Adipocyte (in vitro differentiated cells): ENCODE measurements at regions not wholly inside any gene's neighbourhood (a gene's known extent, or its start where the extent isn't known, plus 50 kb on each side); places are given as distances from the start of the nearest gene placed in this dataset.

Experiments used
- DNase-seq: peaks from one replicate; pipeline ENCODE4 v3.0.0-alpha.2; 2015; ENCODE audit warnings: low read depth
- H3K27me3 ChIP-seq: replicated peaks from 2 replicates; pipeline ENCODE4 v1.7.0; 2013; ENCODE audit warnings: mild to moderate bottlenecking, low read length, moderate library complexity; ENCODE audit not compliant: control insufficient read depth, insufficient read depth
- H3K36me3 ChIP-seq: 2 replicates; pipeline ENCODE4 v1.7.0; 2013; ENCODE audit warnings: low read length, mild to moderate bottlenecking, moderate library complexity; ENCODE audit not compliant: control insufficient read depth, insufficient read depth, severe bottlenecking
- H3K4me1 ChIP-seq: 2 replicates; pipeline ENCODE4 v1.7.0; 2013; ENCODE audit warnings: mild to moderate bottlenecking, low read length, moderate library complexity; ENCODE audit not compliant: control insufficient read depth, insufficient read depth
- H3K4me3 ChIP-seq: 2 replicates; pipeline ENCODE4 v1.7.0; 2013; ENCODE audit warnings: mild to moderate bottlenecking, low read length, moderate library complexity
- H3K9ac ChIP-seq: 2 replicates; pipeline ENCODE4 v1.7.0; 2013; ENCODE audit warnings: mild to moderate bottlenecking, low read length, moderate library complexity
- H3K9me3 ChIP-seq: 2 replicates; pipeline ENCODE4 v1.7.0; 2013; ENCODE audit warnings: mild to moderate bottlenecking, low read length, moderate library complexity; ENCODE audit not compliant: control insufficient read depth

DNA sequence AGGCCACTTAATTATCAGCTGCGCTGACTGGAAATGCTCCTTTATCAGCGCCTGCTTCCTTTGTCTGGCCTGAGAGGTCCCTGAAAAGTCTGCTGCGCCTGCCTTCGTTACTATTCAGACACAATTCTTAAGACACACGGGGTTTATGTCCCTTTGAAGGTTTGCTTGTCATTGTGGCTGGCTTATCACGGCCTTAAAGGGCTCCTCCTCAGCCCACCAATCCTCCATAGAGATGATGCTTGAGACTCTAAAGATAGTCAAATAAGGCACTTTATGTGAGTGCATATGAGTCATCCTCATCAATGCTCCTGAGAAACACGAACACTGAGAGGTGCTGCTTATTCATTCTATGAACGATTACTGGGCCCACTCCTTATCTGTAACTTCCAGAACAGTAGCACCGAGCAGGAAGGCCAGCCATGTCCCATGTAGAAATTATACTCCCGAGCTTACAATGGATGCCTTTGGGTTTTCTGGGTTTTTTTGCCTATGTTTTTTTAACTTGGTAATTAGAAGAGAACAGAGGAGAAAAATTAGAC, 1268.2 kb upstream of the TMEM132C start:
- DNase-seq = no peak
- Histone ChIP-seq H3K9me3 (no peaks in the 10 kb centered on the region), H3K36me3 (no peaks in the 10 kb centered on the region)

DNA sequence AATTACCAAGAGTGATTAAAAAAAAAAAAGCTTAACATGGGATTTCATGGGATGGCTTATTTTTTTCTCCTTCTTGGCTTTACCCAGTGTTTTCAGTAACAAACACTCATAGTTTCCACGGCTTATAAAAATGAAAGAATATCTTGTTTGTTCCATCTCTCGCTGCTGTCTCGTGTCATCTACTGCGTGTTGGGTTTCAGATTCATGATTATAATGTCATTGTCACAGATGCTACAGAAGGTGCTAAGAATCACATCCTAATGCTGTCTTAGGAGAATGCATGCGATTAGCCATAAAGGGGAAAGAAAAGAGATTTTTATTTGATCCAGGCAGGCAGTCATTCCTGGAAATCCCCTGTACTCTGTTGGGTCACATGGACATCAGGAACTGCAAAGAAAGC, 1267.6 kb upstream of the TMEM132C start:
- Histone ChIP-seq H3K27me3 (no peaks in the 10 kb centered on the region), H3K9me3 (no peaks in the 10 kb centered on the region), H3K9ac (no peak overlapping the region), H3K4me1 (no peaks in the 10 kb centered on the region), H3K36me3 (no peaks in the 10 kb centered on the region), H3K4me3 (no peak overlapping the region)
- no peak for DNase-seq

More for the DNA sequence above, 1268.2 kb upstream of the TMEM132C start:
- Histone ChIP-seq H3K4me1 (no peaks in the 10 kb centered on the region), H3K27me3 (no peaks in the 10 kb centered on the region), H3K9ac (no peak overlapping the region), H3K4me3 (no peak overlapping the region)

DNA sequence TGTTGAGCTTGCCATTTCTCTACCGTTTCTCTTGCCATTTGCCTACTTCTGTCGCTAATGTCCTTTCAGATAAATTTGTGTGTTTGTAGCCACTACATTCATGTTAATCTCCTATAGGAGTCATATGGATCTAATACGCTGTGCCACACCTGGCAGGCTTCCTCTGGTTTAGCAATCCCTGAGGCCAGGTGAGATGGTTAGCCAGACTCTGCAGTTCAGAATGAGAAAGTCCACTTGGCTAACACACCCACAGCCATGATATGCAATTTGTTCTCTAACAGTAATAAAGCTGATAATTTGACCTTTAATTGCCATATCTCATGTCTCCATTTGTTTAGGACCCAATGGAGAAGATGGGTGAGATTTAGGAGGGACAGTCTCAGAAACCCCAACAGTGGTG, 1261.6 kb upstream of the TMEM132C start:
- Histone ChIP-seq H3K27me3 (peaks cover 5% of the 10 kb centered on the region), H3K4me1 (no peaks in the 10 kb centered on the region), H3K9ac (no peak overlapping the region), H3K9me3 (no peaks in the 10 kb centered on the region), H3K36me3 (no peaks in the 10 kb centered on the region), H3K4me3 (no peak overlapping the region)
- DNase-seq = no peak

DNA sequence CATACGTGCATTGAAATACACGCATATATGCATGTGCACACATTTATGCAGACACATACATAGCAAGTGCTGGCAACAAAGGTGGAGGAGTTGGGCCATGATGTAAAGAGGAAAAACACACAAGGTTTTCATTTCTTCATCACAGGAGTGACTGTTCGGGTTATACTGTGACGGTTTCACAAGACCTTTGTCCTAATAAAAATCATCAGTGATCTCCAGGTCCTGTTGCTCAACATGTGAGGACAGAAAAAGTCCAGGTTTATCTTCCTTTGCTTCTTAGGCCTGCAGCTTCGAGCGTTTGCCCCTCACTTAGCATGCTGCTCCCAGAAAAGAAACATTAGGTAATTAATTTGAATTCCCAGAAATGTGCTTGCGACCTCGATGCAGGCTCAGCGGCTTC, 1260.0 kb upstream of the TMEM132C start:
- Histone ChIP-seq H3K4me1 (no peaks in the 10 kb centered on the region), H3K27me3 (peaks cover 5% of the 10 kb centered on the region), H3K36me3 (no peaks in the 10 kb centered on the region), H3K9me3 (no peaks in the 10 kb centered on the region), H3K4me3 (no peak overlapping the region), H3K9ac (no peak overlapping the region)
- no peak for DNase-seq

DNA sequence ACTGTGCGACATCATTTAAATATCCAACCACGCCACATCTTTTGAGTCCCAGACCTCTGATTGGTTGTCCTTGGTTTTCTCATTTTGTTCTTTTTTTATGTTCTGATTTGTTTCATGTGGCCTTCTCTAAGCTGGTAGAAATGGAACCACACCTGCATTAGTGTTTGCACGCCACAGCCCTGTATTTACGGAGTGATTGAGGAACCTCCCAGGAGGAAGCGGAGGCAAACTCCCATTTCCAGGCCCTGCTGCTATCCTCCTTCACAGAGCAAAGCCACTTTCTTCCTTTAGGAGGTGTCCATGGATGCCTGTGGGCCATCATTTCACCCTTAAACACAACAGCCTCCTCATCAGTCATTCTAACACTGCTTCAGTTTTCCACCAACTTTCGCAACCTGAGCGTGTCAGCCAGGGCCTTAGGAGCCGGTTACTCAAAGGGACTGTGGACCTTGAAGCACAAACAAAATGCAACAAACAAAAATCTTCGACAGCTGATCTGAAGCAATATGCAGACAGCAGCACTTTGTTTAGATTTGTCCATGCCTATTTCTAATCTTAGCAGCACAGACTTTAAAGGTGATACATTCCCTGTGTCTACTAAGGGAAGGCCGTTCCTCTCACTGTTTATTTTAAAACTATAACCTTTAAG, 1258.1 kb upstream of the TMEM132C start:
- peaks cover 5% of the 10 kb centered on the region for H3K27me3 ChIP-seq
- no peak overlapping the region for H3K4me3 ChIP-seq
- H3K4me1 ChIP-seq = no peaks in the 10 kb centered on the region
- no peak for DNase-seq
- no peaks in the 10 kb centered on the region for H3K36me3 ChIP-seq
- H3K9ac ChIP-seq = no peak overlapping the region
- H3K9me3 ChIP-seq = no peaks in the 10 kb centered on the region

DNA sequence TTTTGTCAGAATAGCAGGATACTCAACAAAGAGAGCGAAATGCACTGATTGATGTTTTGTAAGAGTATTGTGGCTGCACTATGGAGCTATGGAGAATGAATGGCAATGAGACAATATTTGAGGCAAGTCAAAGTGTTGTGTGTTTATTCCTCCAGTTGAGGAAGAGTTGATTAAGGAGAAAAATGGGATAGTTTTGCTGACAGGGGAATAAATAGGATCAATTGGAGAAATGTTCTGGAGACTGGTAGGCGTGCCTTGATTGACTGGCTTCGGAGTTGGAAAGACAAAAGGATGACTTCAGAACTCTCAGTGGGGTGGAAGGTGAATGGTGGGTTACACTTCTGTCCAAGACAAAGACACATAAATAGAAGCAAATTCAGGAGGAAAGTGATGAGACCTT, 1254.9 kb upstream of the TMEM132C start:
- Histone ChIP-seq H3K4me1 (no peaks in the 10 kb centered on the region), H3K4me3 (no peak overlapping the region), H3K36me3 (no peaks in the 10 kb centered on the region), H3K27me3 (no peaks in the 10 kb centered on the region), H3K9me3 (no peaks in the 10 kb centered on the region), H3K9ac (no peak overlapping the region)
- no peak for DNase-seq

DNA sequence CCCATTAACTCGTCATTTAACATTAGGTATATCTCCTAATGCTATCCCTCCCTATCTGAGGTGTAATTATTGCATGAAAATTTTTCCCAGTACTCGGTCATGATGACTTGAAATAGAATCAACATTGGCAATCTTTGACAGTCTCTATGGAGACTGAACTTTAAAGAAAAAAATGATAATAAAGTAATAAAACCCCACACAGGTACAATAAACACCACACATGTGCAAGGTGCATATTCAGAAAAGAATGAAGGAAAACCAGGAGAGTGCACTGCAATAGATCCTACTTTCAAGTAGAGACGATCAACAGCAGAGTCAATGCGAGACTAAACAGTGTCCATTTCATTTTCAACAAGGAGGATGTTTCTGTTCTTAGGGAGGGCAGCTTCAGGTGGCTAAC, 1253.8 kb upstream of the TMEM132C start:
- Histone ChIP-seq H3K4me3 (no peak overlapping the region), H3K9me3 (no peaks in the 10 kb centered on the region), H3K27me3 (no peaks in the 10 kb centered on the region), H3K4me1 (no peaks in the 10 kb centered on the region), H3K9ac (no peak overlapping the region), H3K36me3 (no peaks in the 10 kb centered on the region)
- DNase-seq = no peak

DNA sequence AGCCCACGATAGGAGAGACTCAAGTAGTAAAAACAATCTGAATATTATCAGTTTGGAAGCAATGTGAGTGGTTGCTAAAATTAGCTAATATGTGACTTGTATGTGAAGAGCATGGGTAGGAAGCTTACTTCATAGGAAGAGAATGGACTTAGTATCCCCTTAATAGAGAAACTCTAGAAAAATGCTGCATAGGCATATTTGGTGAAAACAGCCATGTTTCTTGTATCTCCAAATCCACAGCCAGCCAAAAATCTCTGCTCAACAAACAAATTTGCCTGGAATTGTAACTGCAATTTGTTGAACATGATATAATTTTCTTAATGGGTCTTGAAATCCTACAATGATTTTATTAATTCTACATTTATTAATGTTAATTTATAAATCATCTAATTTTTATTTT, 1252.9 kb upstream of the TMEM132C start:
- Histone ChIP-seq H3K4me1 (no peaks in the 10 kb centered on the region), H3K27me3 (no peaks in the 10 kb centered on the region), H3K36me3 (no peaks in the 10 kb centered on the region), H3K9me3 (no peaks in the 10 kb centered on the region), H3K4me3 (no peak overlapping the region), H3K9ac (no peak overlapping the region)
- DNase-seq = no peak

DNA sequence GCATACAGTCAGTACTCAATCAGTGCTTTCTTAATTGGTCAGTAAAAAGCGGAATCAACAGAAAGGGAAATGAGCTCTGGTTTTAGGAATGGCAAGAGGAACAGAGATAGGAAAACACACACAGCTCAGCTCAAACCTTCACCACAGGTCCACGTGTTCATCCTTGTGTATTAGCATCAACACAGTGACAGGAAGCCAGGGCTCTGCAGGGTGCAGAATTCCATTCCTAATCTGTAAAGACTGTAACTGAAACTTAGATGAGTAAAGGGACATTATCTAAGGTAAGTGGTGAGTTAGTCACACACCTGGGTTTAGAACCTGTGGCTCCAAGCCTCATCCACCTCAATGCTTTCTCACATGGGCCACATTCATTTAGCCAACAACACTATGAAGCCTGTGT, 1242.2 kb upstream of the TMEM132C start:
- no peak for DNase-seq
- no peaks in the 10 kb centered on the region for H3K36me3 ChIP-seq
- no peaks in the 10 kb centered on the region for H3K9me3 ChIP-seq
- peaks cover 11% of the 10 kb centered on the region for H3K27me3 ChIP-seq
- no peak overlapping the region for H3K4me3 ChIP-seq
- H3K4me1 ChIP-seq = no peaks in the 10 kb centered on the region
- no peak overlapping the region for H3K9ac ChIP-seq

DNA sequence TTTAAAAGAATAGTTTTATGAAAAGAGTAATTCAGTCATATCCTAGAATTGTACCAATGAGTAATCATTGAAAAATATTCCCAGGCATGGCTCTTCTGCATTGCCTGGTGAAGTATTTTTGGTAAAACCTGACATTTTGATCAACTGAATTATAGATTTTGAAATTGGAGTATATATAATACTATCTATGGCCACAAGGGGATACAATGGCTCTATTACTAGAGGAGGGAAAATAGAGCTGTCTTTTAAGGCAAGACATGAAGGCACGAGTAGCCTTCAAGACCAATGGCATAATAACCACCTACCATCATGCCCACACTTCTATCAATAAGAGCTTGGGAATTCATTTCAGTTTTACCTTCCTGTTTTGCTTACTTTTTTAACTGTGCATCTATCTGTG, 1241.4 kb upstream of the TMEM132C start:
- Histone ChIP-seq H3K36me3 (no peaks in the 10 kb centered on the region), H3K4me3 (no peak overlapping the region), H3K4me1 (no peaks in the 10 kb centered on the region), H3K9me3 (no peaks in the 10 kb centered on the region), H3K9ac (no peak overlapping the region), H3K27me3 (peaks cover 15% of the 10 kb centered on the region)
- DNase-seq = peak; percentile 5

DNA sequence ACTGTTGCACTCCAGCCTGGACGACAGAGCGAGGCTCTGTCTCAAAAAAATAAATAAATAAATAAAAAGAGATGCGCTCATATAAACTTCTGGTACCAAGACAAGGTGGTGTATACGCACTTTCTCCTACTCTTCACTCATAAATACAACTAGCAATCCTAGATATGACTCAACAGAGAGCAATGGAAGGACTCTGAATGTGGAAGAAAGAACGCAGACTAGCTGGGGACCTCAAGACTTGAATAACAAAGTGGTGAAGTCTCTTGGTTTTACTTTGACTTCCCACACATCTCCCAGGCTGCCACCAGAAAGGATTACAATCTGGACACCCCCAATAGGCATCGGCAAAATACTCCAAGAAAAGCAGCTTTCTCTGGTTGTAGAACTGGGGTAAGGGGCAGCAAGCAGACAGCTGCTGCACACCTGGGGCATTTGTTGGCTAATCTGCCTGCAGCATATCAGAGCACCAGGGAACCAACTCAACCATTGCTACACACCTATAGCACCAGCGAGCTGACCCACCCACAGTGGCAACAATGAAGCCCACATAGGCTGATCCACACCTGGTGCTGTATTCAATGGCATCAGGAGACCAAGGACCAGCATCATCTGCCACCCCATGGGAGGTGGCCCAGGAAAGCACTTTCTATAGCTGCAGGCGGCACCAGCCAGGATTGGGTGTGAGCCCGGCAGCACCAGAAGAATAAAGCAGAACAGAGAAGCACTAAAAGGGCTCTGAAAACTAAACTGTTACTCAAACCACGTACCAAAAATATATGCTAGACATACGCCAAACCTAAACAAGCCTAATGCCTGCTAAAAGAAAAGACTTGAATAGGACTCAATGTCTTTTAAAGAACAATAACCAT, 1231.7 kb upstream of the TMEM132C start:
- no peak overlapping the region for H3K9ac ChIP-seq
- no peaks in the 10 kb centered on the region for H3K36me3 ChIP-seq
- H3K4me3 ChIP-seq = no peak overlapping the region
- H3K27me3 ChIP-seq = peaks cover 10% of the 10 kb centered on the region
- H3K4me1 ChIP-seq = peaks cover 4% of the 10 kb centered on the region
- no peaks in the 10 kb centered on the region for H3K9me3 ChIP-seq
- DNase-seq = no peak
